CD14-positive monocyte (primary cell): ENCODE measurements at regions not wholly inside any gene's neighbourhood (a gene's known extent, or its start where the extent isn't known, plus 50 kb on each side); places are given as distances from the start of the nearest gene placed in this dataset.

Experiments
- DNase-seq, 3 donors: peaks; one replicate each; pipeline ENCODE4 v3.0.0-alpha.2; 2011 to 2022
- H2AFZ ChIP-seq: 2 replicates; pipeline ENCODE4 v1.6.0; 2012; ENCODE audit warnings: mild to moderate bottlenecking, low read depth, low read length, inconsistent platforms; ENCODE audit not compliant: insufficient read depth, poor library complexity, severe bottlenecking
- H3K27ac ChIP-seq, 2 donors: 1 replicate in 1 of 2; 2 replicates in 1 of 2; pipeline ENCODE4 v1.5.1; 2012 to 2013; ENCODE audit warnings: low read length in 2 of 2, control low read depth in 1 of 2, inconsistent platforms in 1 of 2, low read depth in 1 of 2, mild to moderate bottlenecking in 1 of 2
- H3K27me3 ChIP-seq, 2 donors: one replicate each; pipeline versions ENCODE4 v1.6.0 to v1.6.1; 2011 to 2013; ENCODE audit warnings: low read length in 2 of 2; ENCODE audit not compliant: control insufficient read depth in 2 of 2, insufficient read depth in 2 of 2
- H3K36me3 ChIP-seq, 2 donors: replicated peaks in 1 of 2; 1 replicate in 1 of 2; 2 replicates in 1 of 2; pipeline versions ENCODE4 v1.5.1 to v1.6.1; 2012 to 2013; ENCODE audit warnings: low read length in 2 of 2, control low read depth in 1 of 2, inconsistent platforms in 1 of 2, mild to moderate bottlenecking in 1 of 2; ENCODE audit not compliant: insufficient read depth in 2 of 2, control insufficient read depth in 1 of 2
- H3K4me1 ChIP-seq, 2 donors: 1 replicate in 1 of 2; 2 replicates in 1 of 2; pipeline versions ENCODE4 v1.5.1 to v1.6.1; 2012 to 2013; ENCODE audit warnings: low read length in 2 of 2, control low read depth in 1 of 2, inconsistent platforms in 1 of 2, mild to moderate bottlenecking in 1 of 2, moderate library complexity in 1 of 2; ENCODE audit not compliant: insufficient read depth in 2 of 2, control insufficient read depth in 1 of 2
- H3K4me2 ChIP-seq: replicated peaks from 2 replicates; pipeline ENCODE3; 2012; ENCODE audit warnings: low read length, moderate library complexity, mild to moderate bottlenecking; ENCODE audit not compliant: poor library complexity, severe bottlenecking; ENCODE audit errors: extremely low read depth
- H3K4me3 ChIP-seq, 3 experiments: fragments of 200-600 bp in 1 of 3; sonication (generic) in 1 of 3; replicated peaks in 1 of 3; 1 replicate in 2 of 3; 2 replicates in 1 of 3; pipeline ENCODE4 v1.5.1; 2011 to 2013; ENCODE audit warnings: low read length in 3 of 3, mild to moderate bottlenecking in 3 of 3, control low read depth in 2 of 3, low read depth in 2 of 3, inconsistent platforms in 1 of 3, moderate library complexity in 1 of 3
- H3K79me2 ChIP-seq: 2 replicates; pipeline ENCODE4 v1.6.0; 2012; ENCODE audit warnings: mild to moderate bottlenecking, control low read depth, inconsistent platforms, low read length, moderate library complexity; ENCODE audit not compliant: insufficient read depth
- H3K9ac ChIP-seq: 2 replicates; pipeline ENCODE4 v1.6.0; 2017; ENCODE audit warnings: low read length, mild to moderate bottlenecking; ENCODE audit not compliant: insufficient read depth, poor library complexity, severe bottlenecking
- H3K9me3 ChIP-seq, 2 donors: replicated peaks in 1 of 2; 1 replicate in 1 of 2; 2 replicates in 1 of 2; pipeline versions ENCODE4 v1.5.1 to v1.6.1; 2012 to 2013; ENCODE audit warnings: low read length in 2 of 2, control low read depth in 1 of 2; ENCODE audit not compliant: control insufficient read depth in 1 of 2, insufficient read depth in 1 of 2
- H4K20me1 ChIP-seq: 2 replicates; pipeline ENCODE4 v1.6.0; 2012; ENCODE audit warnings: mild to moderate bottlenecking, low read length, control low read depth, moderate library complexity; ENCODE audit not compliant: insufficient read depth
- H3K27ac Mint-ChIP-seq, 7 donors: one replicate each; pipeline ENCODE4 v1.8.0; 2020; ENCODE audit warnings: mild to moderate bottlenecking in 7 of 7, mixed read lengths in 7 of 7, moderate library complexity in 6 of 7, inconsistent platforms in 2 of 7
- H3K27me3 Mint-ChIP-seq, 3 donors: one replicate each; pipeline ENCODE4 v1.8.0; 2021 to 2022; ENCODE audit warnings: low read depth in 3 of 3, mild to moderate bottlenecking in 3 of 3, mixed read lengths in 3 of 3, moderate library complexity in 3 of 3, inconsistent platforms in 1 of 3
- H3K36me3 Mint-ChIP-seq, 2 donors: one replicate each; pipeline ENCODE4 v1.8.0; 2020; ENCODE audit warnings: mixed read lengths in 2 of 2, inconsistent platforms in 1 of 2, mild to moderate bottlenecking in 1 of 2
- H3K4me1 Mint-ChIP-seq: one replicate; pipeline ENCODE4 v1.8.0; 2020; ENCODE audit warnings: mild to moderate bottlenecking, mixed read lengths
- H3K4me3 Mint-ChIP-seq, 2 donors: one replicate each; pipeline ENCODE4 v1.8.0; 2020; ENCODE audit warnings: mild to moderate bottlenecking in 2 of 2, mixed read lengths in 2 of 2, moderate library complexity in 1 of 2
- H3K9me3 Mint-ChIP-seq, 7 donors: one replicate each; pipeline ENCODE4 v1.8.0; 2020 to 2022; ENCODE audit warnings: mixed read lengths in 7 of 7, mild to moderate bottlenecking in 6 of 7, moderate library complexity in 6 of 7, inconsistent platforms in 2 of 7
- CTCF ChIP-seq: fragments of 200-600 bp; IDR thresholded peaks from one replicate; pipeline ENCODE4 v1.8.0; 2022; ENCODE audit warnings: antibody characterized with exemption, mild to moderate bottlenecking
- WGBS: methylation state at CpG from one replicate; pipeline ENCODE4 v1.1.5; 2013; ENCODE audit warnings: missing lambda C conversion rate; ENCODE audit not compliant: insufficient coverage; 5-methylcytosine and 5-hydroxymethylcytosine counted together
- intact Hi-C, 2 donors: fragments of 100-400 bp; cut with micrococcal nuclease; formaldehyde crosslinking; loops; one replicate each; pipeline versions ENCODE4 v1.15.0 to v1.15.1; 2023

- no peaks in the 10 kb centered on the region for H3K4me1 Mint-ChIP-seq
These were observed 717.7 kb upstream of the PIK3C3 start for GRCh38 chr18:41237317-41237716.

GRCh38 chr18:41231681-41232080 is 723.4 kb upstream of the PIK3C3 start:
- Mint-ChIP-seq H3K4me1 (no peaks in the 10 kb centered on the region), H3K9me3 (peaks cover 0 to 2% (median 0%) of the 10 kb centered on the region in 7 donors), H3K36me3 (no peaks in the 10 kb centered on the region), H3K27me3 (no peaks in the 10 kb centered on the region), H3K27ac (no peak overlapping the region), H3K4me3 (no peak overlapping the region)
- Histone ChIP-seq H3K4me2 (no peak overlapping the region), H3K4me1 (no peaks in the 10 kb centered on the region), H3K9me3 (no peaks in the 10 kb centered on the region), H3K4me3 (no peak overlapping the region), H3K36me3 (no peaks in the 10 kb centered on the region), H3K79me2 (no peaks in the 10 kb centered on the region), H3K27me3 (no peaks in the 10 kb centered on the region), H4K20me1 (no peaks in the 10 kb centered on the region), H3K9ac (no peak overlapping the region), H3K27ac (no peak overlapping the region), H2AFZ (no peak overlapping the region)
- intact Hi-C loops, result no loop called here
- WGBS, result 93% methylated on average over 3 of the region's 3 CpGs
- no peak for DNase-seq
- TF ChIP-seq CTCF, result no peak

More at GRCh38 chr18:41237317-41237716, 717.7 kb upstream of the PIK3C3 start:
- Histone ChIP-seq H3K36me3 (no peaks in the 10 kb centered on the region), H4K20me1 (no peaks in the 10 kb centered on the region), H3K9me3 (peaks cover 0 to 4% of the 10 kb centered on the region in 2 donors), H2AFZ (no peak overlapping the region), H3K4me3 (no peak overlapping the region), H3K27me3 (no peaks in the 10 kb centered on the region), H3K27ac (no peak overlapping the region), H3K4me1 (no peaks in the 10 kb centered on the region), H3K4me2 (no peak overlapping the region), H3K79me2 (no peaks in the 10 kb centered on the region), H3K9ac (no peak overlapping the region)
- peaks cover 0 to 6% (median 3%) of the 10 kb centered on the region in 7 donors for H3K9me3 Mint-ChIP-seq
- no CpG with 5 or more reads among the region's 1 CpG for WGBS
- intact Hi-C loops, result no loop called here
- no peaks in the 10 kb centered on the region for H3K27me3 Mint-ChIP-seq
- H3K36me3 Mint-ChIP-seq, result no peaks in the 10 kb centered on the region
- no peak overlapping the region for H3K4me3 Mint-ChIP-seq
- TF ChIP-seq CTCF, result no peak
- no peak overlapping the region for H3K27ac Mint-ChIP-seq
- no peak for DNase-seq
